T-helper 2 cell treated with Interferon-gamma antibody and Interleukin-4, amounts not matched to agents 100 ng/mL and 5 ng/mL, for 36 hours (primary cell): ENCODE measurements at regions not wholly inside any gene's neighbourhood (a gene's known extent, or its start where the extent isn't known, plus 50 kb on each side); places are given as distances from the start of the nearest gene placed in this dataset.

Source experiments
- intact Hi-C: fragments of 100-400 bp; cut with micrococcal nuclease; formaldehyde crosslinking; loops from one replicate; pipeline ENCODE4 v1.15.1; 2023

DNA sequence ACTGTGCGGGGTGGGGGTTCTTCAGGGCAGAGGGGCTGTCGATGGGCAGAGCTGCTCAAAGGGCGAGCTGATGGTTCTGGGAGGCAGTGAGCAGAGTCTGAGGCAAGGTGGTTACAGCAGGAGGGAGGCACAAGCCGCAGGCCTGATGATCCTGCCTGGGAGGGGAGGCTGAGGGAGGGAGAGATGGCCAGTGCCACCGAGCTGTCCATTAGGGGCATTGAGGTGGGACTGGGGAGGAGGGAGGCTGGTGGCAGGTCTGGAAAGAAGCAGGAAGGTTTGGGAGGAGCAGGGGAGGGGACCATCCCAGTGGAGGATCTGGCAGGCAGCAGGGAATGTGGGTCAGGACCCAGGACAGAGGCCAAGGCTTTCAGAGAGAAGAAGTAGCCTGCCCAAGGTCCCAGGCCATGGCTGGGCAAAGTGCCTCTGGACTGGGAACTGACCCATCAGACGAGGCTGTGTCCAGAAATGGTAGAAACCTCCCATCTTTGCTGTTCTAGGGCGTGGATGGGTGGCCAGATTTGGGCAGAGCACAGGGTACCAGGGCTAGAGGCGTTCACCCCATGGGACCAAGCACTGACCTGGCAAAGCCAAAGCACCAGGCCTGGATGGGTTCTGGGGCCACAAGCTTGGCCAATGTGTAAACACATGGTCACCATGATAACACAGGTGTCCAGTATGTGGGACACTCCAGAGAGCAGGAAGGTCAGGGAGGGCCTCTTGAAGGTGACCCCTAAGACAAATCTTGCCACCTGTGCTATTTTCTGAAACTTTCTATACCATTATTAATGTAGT is 55.5 kb downstream of the INHBB start:
- intact Hi-C loops = no loop called here

DNA sequence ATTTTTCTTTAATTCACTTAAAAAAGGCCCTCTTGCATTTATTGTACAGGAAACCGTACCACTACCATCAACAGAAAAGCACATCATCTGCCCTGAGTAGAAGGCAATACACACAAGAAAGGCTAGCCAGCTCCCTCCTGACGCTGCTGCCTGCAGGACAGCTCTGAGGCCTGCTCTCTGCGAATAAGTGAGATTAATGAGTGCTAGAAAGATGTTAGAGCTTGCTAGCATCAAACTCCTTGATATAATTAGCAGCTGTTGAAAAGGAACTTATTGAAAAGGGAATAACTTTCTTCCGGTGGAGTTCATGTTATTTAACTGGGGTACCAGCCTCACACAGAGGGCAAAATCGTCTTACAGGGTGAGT is 56.1 kb downstream of the INHBB start:
- intact Hi-C loops = no loop called here

- intact Hi-C loops = no loop called here
Observed at GRCh38 chr2:120402508-120402907, 56.6 kb downstream of the INHBB start.

DNA sequence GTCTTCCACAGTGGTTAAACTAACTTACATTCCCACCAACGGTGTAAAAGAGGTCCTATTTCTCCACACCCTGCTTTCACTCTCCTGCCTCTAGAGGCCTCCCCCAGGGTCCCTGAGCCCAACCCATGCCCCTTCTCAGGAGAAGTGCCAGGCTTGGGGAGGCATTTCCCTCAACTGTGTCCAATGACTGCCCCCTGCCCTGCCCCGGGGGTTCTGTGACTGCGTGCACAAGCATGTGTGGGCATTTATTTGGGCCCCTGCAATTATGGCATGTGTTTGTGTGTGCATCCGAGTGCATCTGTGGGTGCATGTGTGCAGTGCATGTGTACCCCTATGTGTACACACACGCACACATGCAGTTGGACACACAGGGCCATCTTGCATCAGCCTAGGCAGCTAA is 57.3 kb downstream of the INHBB start:
- intact Hi-C loops = no loop called here

GRCh38 chr2:120403676-120404075 is 57.7 kb downstream of the INHBB start:
- intact Hi-C loops = no loop called here

DNA sequence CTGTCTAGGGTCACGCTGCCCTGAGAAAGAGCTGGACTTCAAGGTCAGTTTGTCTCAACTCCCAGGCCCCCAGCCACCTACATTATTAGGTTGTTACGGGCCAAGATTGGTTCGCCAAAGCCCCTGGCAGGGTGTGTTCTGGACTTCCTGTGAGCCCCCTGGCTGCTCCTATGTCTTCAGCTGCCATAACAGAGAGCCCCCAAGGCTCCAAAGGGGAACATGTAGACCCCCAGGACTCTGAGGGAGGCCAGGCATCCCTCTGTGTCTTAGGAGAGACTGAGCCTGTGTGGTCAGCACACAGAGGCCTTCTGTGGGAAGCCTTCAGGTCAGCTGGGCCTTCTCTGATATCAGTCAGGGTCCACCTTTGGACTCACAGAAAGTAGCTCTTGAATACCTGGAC is 58.3 kb downstream of the INHBB start:
- intact Hi-C loops = no loop called here

GRCh38 chr2:120404941-120405758 is 59.2 kb downstream of the INHBB start:
- intact Hi-C loops = no loop called here

- intact Hi-C loops = no loop called here
Observed at GRCh38 chr2:120405759-120406099, 59.8 kb downstream of the INHBB start.

DNA sequence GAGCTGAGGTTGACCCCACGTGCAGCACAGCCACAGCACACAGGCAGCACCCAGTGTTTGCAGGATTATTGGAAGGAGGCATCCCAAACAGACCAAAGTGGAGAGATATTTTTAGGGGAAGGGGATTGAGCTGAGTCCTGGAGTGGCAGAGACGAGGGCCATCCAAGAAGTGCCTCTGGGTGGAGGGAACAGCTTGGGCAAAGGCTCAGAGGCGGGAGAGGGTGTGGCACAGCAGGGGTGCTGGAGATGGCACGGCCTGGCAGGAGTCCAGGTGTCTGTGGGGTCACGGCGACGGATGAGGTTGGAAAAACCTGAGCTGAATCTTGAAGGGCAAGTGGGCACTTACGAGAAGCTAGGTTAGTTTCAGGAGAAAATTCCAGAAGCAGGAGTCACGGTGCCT is 60.6 kb downstream of the INHBB start:
- intact Hi-C loops = no loop called here

- intact Hi-C loops = no loop called here
Observed at GRCh38 chr2:120410487-120410886, 64.6 kb downstream of the INHBB start.

GRCh38 chr2:120415060-120415459 is 69.1 kb downstream of the INHBB start:
- intact Hi-C loops = no loop called here

GRCh38 chr2:120415728-120416509 is 70.0 kb downstream of the INHBB start:
- intact Hi-C loops = no loop called here

DNA sequence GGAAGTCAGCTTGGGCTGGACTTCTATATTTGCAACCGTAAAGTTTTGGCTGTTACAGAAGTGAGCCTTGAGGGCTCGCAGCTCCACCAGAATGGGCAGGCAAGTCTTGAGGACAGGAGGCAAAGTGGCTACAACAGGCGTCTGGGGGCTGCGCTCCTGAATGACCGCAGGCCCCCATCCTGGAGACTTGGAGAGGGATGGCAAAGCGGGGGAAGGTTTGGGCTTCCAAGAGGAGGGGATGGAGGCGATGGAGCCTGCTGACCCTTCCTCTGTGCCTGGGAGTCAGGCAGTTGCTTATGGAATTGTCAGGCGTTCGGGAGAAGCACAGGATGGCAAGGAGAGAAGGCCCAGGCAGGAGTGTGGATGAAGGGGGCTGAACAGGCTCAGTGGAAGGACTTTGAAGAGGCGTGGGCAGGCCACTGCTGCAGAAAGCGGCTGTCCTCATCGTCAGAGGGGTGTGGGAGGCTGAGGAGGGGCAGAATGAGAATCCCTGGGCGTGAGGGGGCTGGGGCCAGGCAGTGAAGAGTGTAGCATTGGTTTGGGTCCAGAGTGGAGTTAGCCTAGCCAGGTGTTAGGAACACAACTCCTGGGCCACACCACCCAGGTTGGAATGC is 72.3 kb downstream of the INHBB start:
- intact Hi-C loops = no loop called here

DNA sequence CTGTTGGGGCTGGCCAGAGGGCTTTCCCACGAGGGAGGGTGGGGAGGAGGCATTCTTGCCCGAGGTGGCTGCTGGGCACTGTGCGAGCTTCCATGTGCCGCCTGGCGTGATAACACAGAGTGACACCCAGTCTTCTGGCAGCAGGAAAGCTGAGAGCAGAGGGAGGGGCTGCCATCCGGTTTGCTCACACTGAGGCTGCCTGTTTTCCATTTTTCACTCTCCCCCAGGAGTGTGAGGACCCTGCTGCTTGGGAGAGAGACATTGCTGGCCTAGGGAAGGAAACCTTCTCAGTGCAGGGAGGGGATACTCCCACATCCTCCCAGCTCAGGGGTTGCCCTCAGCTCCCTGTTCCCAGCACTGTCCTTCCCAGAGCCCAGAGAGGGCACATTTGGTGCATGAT is 73.1 kb downstream of the INHBB start:
- intact Hi-C loops = no loop called here

DNA sequence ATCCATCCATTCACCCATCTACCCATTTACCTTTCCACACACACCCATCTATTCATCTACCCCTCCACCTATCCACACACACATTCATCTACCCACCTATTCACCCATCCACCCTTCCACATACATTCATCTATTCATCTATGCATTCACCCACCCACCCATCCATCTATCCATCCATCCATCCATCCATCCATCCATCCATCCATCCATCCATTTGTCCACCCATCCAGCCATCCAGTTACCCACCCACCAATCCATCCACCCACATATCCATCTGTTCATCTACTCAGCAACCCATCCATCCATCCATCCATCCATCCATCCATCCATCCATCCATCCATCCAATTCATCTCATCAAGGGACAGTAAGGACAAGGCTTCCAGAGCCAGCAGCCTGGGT is 74.0 kb downstream of the INHBB start:
- intact Hi-C loops = no loop called here

GRCh38 chr2:120421126-120421829 is 75.3 kb downstream of the INHBB start:
- intact Hi-C loops = no loop called here

DNA sequence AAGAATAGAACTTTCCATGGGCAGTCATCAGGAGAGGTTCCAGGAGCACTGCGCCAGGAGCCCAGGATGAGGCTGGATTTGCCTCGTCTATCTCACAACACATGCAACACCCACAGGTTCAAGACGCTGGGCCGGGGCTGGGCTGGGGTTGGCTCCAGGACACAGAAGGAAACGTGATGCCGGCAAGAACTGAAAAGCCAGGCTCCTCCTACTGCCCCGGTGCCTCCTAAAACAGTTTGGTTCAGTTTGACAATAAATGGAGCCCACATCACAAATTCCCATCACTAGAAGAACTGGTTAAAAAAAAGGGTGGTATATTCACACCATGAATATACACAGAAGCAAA is 75.9 kb downstream of the INHBB start:
- intact Hi-C loops = no loop called here

DNA sequence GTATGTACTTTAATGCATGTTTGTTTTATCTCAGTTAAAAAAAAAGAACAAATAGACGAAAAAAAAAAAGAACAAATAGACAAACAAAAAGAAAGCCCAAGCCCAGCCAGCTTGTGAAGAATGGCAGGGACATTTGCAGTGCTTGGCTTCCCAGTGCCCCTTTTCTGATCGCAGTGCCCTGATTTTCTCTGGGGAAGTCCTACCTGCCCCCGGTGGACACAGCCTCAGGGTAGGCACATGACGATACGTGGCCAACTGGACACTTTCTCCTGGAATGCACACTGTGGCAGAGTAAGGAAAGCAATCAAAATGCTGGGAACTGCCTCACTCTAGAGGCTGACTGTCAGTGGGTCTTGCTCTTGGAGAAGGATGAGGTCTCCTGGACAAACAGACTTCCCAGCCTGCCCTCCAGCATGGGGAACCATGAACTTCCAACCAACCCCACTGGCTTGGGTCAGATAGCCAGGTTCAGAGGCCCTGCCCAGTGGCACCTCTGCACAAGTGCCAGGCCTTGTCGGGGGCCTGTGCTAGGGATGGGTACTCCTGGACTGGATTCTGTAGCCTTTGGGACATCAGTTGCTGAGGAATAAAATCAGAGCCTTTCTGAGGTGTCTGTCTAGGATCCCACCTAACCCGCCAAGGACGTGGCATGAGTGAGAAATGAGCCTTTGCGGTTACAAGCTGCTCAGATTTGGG is 76.7 kb downstream of the INHBB start:
- intact Hi-C loops = no loop called here

- intact Hi-C loops = no loop called here
Observed at GRCh38 chr2:120423167-120423943, 77.4 kb downstream of the INHBB start.

GRCh38 chr2:120424274-120424796 is 78.4 kb downstream of the INHBB start:
- intact Hi-C loops = no loop called here
